Nephron (organoid): ENCODE measurements at regions not wholly inside any gene's neighbourhood (a gene's known extent, or its start where the extent isn't known, plus 50 kb on each side); places are given as distances from the start of the nearest gene placed in this dataset.

ENCODE experiments used
- H3K27ac Mint-ChIP-seq, 3 experiments: 2 replicates each; pipeline ENCODE4 v1.8.0; 2020; ENCODE audit warnings: mixed read lengths in 3 of 3, mild to moderate bottlenecking in 2 of 3, moderate library complexity in 1 of 3
- H3K27me3 Mint-ChIP-seq: 2 replicates; pipeline ENCODE4 v1.8.0; 2021; ENCODE audit warnings: low read depth, mild to moderate bottlenecking, moderate library complexity, mixed read lengths
- H3K36me3 Mint-ChIP-seq: 2 replicates; pipeline ENCODE4 v1.8.0; 2020; ENCODE audit warnings: low read depth, mixed read lengths
- H3K4me1 Mint-ChIP-seq: 2 replicates; pipeline ENCODE4 v1.8.0; 2020; ENCODE audit warnings: mixed read lengths
- H3K4me3 Mint-ChIP-seq, 3 experiments: 2 replicates each; pipeline ENCODE4 v1.8.0; 2020; ENCODE audit warnings: mild to moderate bottlenecking in 3 of 3, mixed read lengths in 3 of 3, moderate library complexity in 2 of 3
- H3K9me3 Mint-ChIP-seq: 2 replicates; pipeline ENCODE4 v1.8.0; 2020; ENCODE audit warnings: mixed read lengths
- TF ChIP-seq, protein P1 (sequence below), 3 experiments: fragments of 200-600 bp; sonication (generic); IDR thresholded peaks; one replicate each; pipeline ENCODE4 v1.5.0; 2021; ENCODE audit warnings: antibody characterized with exemption in 3 of 3; ENCODE audit not compliant: unreplicated experiment in 3 of 3

DNA sequence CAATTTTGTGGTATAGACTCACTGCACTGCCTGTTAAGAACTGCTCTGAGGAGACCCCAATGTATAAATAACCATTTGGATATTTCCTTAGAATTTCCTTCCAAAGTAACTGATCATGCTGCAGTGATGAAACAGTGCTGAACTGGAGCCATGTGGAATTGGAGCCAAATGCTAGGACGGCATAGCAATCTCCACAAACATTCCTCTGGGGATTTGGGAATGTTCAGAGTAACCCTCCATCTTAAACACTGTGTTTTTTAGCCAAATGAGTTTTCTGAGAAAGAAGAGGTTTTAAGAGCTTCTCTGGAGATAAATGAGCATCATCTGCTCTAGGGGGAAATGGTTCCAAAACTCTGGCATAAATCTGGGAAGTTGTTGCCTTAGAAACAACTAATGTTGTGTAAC, 98.2 kb downstream of the OLFM4 start:
- Mint-ChIP-seq H3K4me1 (peaks cover 36% of the 10 kb centered on the region), H3K9me3 (no peaks in the 10 kb centered on the region), H3K27ac (peak overlapping the region in 2 of 3 experiments; percentile 32 to 65), H3K4me3 (no peak overlapping the region), H3K36me3 (no peaks in the 10 kb centered on the region), H3K27me3 (peaks cover 4% of the 10 kb centered on the region)
- TF ChIP-seq, protein P1, sequence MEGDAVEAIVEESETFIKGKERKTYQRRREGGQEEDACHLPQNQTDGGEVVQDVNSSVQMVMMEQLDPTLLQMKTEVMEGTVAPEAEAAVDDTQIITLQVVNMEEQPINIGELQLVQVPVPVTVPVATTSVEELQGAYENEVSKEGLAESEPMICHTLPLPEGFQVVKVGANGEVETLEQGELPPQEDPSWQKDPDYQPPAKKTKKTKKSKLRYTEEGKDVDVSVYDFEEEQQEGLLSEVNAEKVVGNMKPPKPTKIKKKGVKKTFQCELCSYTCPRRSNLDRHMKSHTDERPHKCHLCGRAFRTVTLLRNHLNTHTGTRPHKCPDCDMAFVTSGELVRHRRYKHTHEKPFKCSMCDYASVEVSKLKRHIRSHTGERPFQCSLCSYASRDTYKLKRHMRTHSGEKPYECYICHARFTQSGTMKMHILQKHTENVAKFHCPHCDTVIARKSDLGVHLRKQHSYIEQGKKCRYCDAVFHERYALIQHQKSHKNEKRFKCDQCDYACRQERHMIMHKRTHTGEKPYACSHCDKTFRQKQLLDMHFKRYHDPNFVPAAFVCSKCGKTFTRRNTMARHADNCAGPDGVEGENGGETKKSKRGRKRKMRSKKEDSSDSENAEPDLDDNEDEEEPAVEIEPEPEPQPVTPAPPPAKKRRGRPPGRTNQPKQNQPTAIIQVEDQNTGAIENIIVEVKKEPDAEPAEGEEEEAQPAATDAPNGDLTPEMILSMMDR (IDR thresholded peaks at IDR 0.05; ENCODE audit: unreplicated experiment in 3 of 3): no peak

DNA sequence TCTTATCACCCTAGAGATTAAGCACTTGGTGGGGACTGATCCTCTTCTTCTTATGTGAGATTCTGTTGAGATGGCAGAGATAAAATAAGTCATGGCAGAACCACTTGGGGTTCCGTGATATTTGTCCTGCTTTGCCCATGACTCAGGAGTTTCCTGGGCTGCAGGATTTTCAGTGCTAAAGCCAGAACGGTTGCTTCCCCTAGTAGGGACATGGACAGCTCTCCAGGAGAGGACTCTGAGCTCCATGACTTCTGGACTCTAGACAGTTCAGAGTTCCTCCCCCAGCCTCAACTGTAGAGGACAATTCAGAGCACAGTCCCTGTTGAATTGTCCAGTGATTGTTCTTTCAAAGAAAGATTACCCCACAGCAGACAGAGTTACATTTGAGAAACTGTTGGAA, 98.8 kb downstream of the OLFM4 start:
- peaks cover 4% of the 10 kb centered on the region for H3K27me3 Mint-ChIP-seq
- H3K36me3 Mint-ChIP-seq: no peaks in the 10 kb centered on the region
- H3K4me3 Mint-ChIP-seq: no peak overlapping the region
- no peaks in the 10 kb centered on the region for H3K9me3 Mint-ChIP-seq
- TF ChIP-seq, protein P1 (IDR thresholded peaks at IDR 0.05; ENCODE audit: unreplicated experiment in 3 of 3): no peak
- H3K27ac Mint-ChIP-seq: peak overlapping the region in 2 of 3 experiments; percentile 32 to 65
- H3K4me1 Mint-ChIP-seq: peaks cover 38% of the 10 kb centered on the region

DNA sequence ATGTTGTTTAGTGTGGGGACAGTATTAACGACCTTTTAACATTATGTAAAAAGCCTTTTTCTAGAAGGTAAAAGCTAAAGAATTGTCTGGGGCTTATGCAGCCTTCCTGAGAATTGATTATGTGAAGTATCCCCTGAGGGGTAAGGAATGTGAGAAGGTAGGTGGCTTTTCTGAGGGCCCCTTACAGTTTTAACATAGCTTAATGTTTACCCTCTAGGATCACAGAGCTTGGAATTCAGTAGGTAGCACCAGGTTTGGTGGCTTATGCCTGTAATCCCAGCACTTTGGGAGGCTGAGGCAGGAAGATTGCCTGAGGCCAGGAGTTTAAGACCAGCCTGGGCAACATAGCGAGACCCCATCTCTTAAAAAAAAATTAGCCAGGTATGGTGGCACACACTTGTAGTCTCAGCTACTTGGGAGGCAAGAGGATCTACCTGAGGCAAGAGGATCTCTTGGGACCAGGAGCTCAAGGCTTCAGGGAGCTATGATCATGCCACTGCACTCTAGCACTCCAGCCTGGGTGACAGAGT, 101.3 kb downstream of the OLFM4 start:
- Mint-ChIP-seq H3K4me3 (no peak overlapping the region), H3K36me3 (no peaks in the 10 kb centered on the region), H3K27me3 (peaks cover 4% of the 10 kb centered on the region), H3K4me1 (peaks cover 24% of the 10 kb centered on the region), H3K27ac (no peak overlapping the region), H3K9me3 (no peaks in the 10 kb centered on the region)
- TF ChIP-seq, protein P1 (IDR thresholded peaks at IDR 0.05; ENCODE audit: unreplicated experiment in 3 of 3): no peak

DNA sequence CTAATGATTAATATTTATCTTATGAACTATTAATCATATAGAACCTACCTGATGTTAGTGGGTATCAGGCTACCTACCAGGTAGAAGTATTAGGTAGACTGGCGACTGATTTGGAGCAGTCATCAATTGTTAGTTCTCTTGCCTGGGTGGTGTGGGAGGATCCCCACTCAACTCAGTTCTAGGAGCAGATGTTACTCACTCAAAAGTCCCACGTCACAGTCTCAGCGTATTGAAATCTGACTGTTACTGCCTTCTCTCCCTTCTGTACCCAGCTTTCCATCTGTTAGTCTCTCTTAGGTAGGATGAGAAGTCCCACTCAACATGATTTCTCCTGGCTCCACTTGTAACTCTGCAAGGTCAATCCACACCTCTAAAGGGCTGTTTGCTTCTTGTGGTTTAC, 102.7 kb downstream of the OLFM4 start:
- Mint-ChIP-seq H3K4me1 (peaks cover 24% of the 10 kb centered on the region), H3K36me3 (no peaks in the 10 kb centered on the region), H3K27me3 (peaks cover 4% of the 10 kb centered on the region), H3K27ac (no peak overlapping the region), H3K4me3 (no peak overlapping the region), H3K9me3 (no peaks in the 10 kb centered on the region)
- TF ChIP-seq, protein P1 (IDR thresholded peaks at IDR 0.05; ENCODE audit: unreplicated experiment in 3 of 3): no peak

DNA sequence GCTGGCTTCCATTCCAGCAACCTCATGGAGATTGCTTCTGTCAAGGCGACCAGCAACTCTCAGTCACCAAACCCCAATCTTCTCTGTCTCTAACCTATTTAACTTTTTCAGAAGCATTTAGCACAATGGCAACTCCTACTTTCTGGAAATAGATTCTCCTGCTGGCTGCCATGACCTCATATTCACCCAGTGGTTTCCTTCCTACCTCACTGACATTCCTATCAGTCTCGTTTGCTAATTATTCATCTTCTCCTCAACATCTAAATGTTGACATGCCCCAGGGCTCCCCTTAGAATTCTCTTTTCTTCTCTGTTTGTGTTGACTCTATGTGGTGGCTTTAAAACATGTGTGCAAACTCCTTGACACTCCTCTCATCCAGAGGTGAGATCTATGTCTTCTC, 106.7 kb downstream of the OLFM4 start:
- peaks cover 4% of the 10 kb centered on the region for H3K27me3 Mint-ChIP-seq
- TF ChIP-seq, protein P1 (IDR thresholded peaks at IDR 0.05; ENCODE audit: unreplicated experiment in 3 of 3): no peak
- no peak overlapping the region for H3K27ac Mint-ChIP-seq
- no peaks in the 10 kb centered on the region for H3K9me3 Mint-ChIP-seq
- no peaks in the 10 kb centered on the region for H3K36me3 Mint-ChIP-seq
- peaks cover 6% of the 10 kb centered on the region for H3K4me1 Mint-ChIP-seq
- H3K4me3 Mint-ChIP-seq: no peak overlapping the region

DNA sequence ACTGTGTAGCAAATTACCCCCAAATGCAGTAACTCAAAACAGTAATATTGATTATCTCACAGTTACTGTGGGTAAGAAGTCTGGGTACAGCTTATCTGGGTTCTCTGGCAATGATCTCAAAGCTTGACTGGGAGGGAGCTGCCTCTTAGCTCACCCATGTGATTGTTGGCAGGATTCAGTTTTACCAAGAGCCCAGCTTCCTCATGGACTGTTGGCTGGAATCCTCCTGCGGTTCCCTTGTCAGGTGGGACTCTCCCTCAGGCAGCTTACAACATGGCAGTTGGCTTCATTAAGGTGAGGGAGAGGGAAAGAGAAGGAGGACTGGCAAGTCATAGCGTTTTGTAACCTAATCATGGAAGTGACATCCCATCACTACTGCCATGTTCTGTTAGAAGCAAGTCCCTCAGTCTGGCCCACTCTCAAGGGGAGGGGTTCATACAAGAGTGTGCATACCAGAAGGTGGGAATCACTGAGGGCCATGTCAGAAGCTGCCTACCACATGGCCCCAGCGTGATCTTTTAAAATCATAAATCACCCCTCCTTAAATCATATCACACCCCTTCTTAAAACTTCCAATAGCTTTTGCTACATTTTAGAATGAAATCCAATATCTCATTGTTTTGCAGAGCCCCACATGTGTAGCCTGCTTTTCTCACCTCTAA, 108.1 kb downstream of the OLFM4 start:
- TF ChIP-seq, protein P1 (IDR thresholded peaks at IDR 0.05; ENCODE audit: unreplicated experiment in 3 of 3): no peak
- H3K27me3 Mint-ChIP-seq: no peaks in the 10 kb centered on the region

More for the DNA sequence above, 108.1 kb downstream of the OLFM4 start:
- H3K4me1 Mint-ChIP-seq: peaks cover 6% of the 10 kb centered on the region
- no peaks in the 10 kb centered on the region for H3K9me3 Mint-ChIP-seq
- H3K27ac Mint-ChIP-seq: no peak overlapping the region
- H3K4me3 Mint-ChIP-seq: no peak overlapping the region
- no peaks in the 10 kb centered on the region for H3K36me3 Mint-ChIP-seq
